Peyer's patch (tissue), 4 donors: ENCODE measurements at regions not wholly inside any gene's neighbourhood (a gene's known extent, or its start where the extent isn't known, plus 50 kb on each side); places are given as distances from the start of the nearest gene placed in this dataset.

Experiments used
- POLR2A ChIP-seq, 2 donors: fragments of 450-650 bp; IDR thresholded peaks; one replicate each; pipeline ENCODE4 v1.5.1; 2017; ENCODE audit warnings: antibody characterized with exemption in 2 of 2, mild to moderate bottlenecking in 2 of 2, moderate library complexity in 2 of 2
- TF ChIP-seq, protein P1 (sequence below), 6 experiments: fragments of 450-650 bp in 4 of 6; fragments of 200-600 bp in 2 of 6; sonication (generic) in 1 of 6; IDR thresholded peaks; one replicate each; pipeline ENCODE4 v1.5.1; 2017 to 2019; ENCODE audit warnings: antibody characterized with exemption in 6 of 6, mild to moderate bottlenecking in 3 of 6, moderate library complexity in 1 of 6

DNA sequence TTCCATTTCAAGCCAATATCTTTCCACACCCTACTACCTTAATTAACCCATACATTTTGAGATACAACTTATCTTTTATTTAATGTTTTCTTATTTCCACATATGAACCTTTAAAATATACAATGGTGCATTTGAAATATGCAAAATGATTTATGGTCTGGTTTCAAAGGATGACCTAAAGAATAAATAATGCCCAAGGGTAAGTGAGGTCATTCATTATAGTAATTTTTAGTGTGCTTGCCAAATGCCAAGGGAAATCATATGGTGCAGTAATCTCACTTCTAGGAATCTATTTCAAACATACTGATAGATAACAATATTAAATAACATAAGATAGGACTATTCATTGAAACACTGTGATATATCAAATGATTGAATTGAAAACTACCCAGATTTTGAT lies 1055.4 kb downstream of the AGBL1 start:
- no peak for TF ChIP-seq POLR2A (IDR thresholded peaks at IDR 0.05)
- TF ChIP-seq, protein P1, sequence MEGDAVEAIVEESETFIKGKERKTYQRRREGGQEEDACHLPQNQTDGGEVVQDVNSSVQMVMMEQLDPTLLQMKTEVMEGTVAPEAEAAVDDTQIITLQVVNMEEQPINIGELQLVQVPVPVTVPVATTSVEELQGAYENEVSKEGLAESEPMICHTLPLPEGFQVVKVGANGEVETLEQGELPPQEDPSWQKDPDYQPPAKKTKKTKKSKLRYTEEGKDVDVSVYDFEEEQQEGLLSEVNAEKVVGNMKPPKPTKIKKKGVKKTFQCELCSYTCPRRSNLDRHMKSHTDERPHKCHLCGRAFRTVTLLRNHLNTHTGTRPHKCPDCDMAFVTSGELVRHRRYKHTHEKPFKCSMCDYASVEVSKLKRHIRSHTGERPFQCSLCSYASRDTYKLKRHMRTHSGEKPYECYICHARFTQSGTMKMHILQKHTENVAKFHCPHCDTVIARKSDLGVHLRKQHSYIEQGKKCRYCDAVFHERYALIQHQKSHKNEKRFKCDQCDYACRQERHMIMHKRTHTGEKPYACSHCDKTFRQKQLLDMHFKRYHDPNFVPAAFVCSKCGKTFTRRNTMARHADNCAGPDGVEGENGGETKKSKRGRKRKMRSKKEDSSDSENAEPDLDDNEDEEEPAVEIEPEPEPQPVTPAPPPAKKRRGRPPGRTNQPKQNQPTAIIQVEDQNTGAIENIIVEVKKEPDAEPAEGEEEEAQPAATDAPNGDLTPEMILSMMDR (IDR thresholded peaks at IDR 0.05): no peak
